Stimulated activated CD4-positive, alpha-beta T cell treated with anti-CD3 and anti-CD28 coated beads, Interleukin-1b, Interleukin-23, amount 100 ng/mL, for 48 hours (primary cell): ENCODE measurements at regions not wholly inside any gene's neighbourhood (a gene's known extent, or its start where the extent isn't known, plus 50 kb on each side); places are given as distances from the start of the nearest gene placed in this dataset.

Experiments used
- DNase-seq: peaks from one replicate; pipeline ENCODE4 v3.0.0-alpha.2; 2020

DNA sequence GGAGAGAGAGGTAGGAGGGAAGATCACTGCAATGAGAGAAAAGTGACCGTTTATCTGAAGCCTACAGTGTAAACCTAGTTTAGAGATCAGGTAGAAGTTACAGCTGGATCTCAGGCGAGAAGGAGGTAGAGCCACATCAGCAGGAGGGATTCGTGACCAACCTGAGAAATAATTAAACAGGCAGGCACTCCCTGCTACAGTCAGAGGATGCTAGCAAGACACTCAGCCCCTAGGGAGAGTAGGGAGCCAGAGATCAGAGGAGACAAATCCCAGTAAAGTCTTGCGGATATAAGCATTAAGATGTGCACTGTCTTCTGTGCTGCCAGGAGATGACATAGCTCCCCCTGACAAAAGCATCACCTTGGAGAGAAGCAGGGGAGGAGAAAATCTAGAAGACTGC, 629.1 kb upstream of the SLC39A10 start:
- no peak for DNase-seq

DNA sequence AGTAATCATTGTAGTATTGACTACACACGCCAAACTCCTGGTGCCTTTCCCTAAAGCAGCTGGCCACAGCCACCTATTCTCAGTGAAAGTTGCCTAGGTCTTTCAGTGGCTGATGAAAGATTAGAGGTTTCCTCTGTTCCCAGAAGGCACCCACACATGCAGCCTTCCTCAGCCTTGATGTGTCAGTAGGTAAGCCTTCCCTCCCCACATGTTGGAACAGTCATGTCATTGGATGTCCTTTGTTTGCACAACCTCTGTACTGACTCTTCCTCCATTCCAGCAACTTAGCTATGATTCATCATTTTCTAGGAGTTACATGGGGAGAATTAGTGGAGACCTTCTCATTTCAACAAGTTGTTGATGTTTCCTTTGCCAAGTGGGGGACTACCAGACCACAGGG, 630.8 kb upstream of the SLC39A10 start:
- DNase-seq = no peak

DNA sequence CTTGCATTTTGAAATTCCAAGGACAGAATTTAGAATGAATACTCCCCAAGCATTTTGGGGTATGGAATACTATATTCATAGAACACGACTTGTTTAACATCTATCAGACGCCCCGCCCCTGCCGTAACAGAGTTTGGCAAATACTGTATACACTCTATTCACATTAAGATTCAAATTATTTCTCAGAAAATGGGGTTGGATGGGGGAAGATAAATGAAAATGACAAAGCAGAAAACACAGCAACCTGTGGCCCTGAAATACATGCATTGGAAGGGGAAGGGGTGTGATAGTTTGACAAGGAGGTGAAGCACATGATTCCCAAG, 634.6 kb upstream of the SLC39A10 start:
- DNase-seq = no peak

DNA sequence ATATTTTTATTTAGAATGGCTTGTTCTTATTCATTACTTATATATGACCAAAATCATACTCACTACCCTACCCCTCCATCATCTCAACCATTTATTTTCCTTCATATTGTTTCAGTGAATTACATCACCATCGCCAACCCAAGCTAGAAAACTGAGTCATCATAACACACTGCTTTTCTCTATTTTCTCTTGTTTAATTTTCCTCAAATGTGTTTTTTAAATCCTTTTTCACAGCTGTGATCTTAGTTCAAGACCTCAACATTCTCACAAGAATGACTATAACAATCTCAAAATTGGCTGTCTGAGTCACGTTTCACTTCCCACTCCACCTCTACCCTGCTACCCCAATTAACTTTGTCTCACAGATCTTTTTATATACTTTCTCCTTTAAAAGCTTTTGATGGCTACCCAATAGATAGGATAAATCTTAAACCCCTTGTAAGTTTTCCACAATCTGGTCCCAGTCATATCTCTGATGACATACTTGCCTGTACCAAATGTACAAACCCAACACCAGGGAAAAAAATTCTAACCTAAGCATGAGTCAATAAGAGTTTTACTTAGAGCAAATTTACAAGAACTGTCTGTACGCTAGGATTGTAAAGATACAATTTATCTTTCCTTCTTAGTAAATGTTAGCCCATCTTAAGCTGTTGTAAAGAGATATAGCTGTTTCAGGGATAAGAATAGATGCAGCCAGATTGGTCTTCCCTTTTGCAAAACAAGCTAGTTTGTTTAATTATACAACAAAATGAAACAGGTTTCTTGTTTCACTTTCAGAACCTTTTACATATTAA, 635.1 kb upstream of the SLC39A10 start:
- no peak for DNase-seq

DNA sequence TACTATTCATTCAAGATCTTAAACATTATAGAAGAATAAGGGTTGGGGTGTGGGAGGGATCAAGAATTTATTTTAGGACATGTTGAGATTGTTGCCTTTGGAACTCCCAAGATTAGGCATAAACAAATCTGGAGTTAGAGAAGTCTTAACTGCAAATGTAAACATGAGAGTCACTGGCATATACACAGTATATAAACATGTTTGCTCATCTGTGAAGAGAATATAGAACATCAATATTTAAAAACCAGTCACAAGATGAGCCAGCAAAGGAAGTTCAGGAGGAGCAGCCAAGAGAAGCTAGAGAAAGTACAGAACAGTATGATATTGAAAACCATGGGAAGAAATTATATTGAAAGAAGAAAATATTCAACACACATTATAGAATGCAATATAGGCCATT, 638.6 kb upstream of the SLC39A10 start:
- no peak for DNase-seq

DNA sequence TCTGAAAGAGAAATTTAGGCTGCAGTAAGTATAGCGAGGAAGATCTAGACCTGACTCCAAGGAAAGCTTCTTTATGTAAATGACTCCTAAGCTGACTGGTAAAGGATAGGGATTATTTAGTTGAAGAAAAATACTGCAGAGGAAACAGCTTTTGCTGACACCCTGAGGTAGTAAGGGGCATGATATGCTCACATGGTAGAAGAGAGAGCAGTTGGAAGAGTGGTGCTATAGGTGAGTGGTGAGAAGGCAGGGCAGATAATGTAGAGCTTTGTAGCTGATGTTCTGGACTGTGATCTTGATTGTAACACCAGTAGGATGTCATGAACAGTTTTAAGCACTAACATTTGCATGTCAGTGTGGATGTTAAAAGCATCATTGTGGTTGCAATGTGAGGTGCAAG, 639.1 kb upstream of the SLC39A10 start:
- DNase-seq = no peak

DNA sequence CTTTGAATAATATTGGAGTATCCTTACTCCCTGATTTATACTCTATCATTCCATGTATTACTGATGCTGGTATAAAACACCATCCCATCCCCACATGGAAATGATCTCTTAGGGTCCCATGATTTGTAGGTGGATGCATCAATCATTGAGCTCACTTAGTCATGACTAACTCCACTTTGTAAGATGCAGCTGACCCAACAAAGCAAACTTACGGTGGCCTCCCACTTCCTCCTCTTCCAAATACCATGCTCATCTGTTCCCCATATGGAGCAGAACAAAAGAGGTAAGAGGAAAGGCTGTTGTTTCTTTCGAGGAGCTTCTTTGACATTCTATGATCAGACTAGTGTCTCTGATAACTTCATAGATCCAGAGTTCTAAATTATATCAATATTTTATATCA, 640.2 kb upstream of the SLC39A10 start:
- no peak for DNase-seq

DNA sequence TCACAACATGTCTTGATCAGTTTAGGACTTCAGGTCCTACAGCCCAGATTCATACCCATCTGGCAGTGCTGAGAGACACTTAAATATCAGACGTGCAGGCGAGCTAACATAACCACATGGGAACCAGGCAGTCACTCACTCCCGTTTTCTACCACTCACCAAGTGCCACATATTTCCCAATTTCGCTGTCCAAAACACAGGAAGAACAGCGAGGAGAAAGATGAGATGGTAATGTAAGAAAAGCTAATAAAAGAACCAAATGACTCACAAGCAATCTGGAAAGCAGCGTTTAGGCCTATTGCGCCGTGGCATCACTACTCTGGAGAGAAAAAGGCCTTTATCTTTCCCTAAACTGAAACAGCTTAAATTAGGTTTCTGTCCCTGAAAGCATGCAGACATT, 647.8 kb upstream of the SLC39A10 start:
- DNase-seq = no peak

DNA sequence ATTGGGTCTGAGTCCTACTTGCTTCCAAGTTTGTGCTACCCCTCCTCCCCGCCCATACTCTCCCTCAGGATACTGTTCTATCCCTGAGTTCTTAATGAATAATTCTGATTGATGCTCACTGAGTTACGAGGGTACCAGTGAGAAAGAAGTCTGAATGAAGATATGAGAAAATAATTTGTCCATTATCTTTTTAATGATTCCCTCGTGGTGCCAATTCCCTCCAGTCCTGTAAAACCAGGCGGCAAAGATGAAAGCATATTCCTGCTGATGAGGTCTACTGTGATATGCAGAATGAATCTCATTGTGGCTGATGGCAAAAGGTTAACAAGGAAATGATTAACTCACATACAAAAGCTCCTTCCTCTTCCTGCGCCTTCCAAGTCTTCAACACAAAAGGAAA, 650.2 kb upstream of the SLC39A10 start:
- DNase-seq = no peak

DNA sequence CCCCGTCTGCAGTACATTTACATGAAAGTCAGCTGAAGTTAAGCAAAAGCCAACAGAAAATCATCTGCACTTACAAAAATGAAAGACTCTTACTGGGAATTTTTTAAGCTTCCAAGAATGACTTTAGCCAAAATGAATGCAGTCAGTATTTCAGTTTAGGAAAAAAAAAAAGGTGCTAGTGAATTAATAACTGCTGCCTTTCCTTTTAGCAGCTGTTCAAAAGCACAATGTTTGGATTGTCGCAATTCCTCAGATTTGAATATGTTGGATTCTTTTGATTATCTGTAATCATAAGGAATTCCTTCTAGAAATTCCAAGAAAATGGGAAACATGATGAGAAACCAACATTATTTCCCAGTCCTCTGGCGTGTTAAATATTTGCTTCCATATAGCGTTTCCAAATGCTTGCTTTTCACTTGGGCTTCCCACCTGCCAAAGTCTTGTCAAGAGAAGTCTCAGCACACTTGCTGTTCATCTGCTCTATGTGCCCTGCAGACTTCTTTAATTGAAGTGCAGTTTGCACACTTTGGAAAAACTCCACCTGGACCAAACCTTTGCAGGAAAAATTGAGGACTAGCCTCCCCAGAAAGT, 653.0 kb upstream of the SLC39A10 start:
- no peak for DNase-seq

DNA sequence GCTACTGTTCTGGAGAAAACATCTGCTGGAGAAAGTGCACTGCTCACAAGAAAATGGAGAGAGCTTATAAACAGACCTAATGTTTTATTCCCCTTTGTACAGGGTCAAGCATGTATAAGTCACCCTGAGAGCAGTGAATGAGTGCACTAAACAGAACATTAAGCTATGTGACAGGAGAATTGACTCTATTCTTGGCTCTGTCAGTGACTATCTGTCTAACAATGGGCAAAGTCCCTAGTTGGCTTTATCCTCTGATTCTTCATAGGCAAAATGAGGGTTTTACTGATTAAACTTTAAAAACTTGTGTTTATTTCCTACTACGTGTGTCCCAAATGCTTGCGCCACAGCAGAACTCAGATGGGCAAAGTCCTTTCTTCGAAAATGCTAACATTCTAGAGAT, 655.1 kb upstream of the SLC39A10 start:
- no peak for DNase-seq

DNA sequence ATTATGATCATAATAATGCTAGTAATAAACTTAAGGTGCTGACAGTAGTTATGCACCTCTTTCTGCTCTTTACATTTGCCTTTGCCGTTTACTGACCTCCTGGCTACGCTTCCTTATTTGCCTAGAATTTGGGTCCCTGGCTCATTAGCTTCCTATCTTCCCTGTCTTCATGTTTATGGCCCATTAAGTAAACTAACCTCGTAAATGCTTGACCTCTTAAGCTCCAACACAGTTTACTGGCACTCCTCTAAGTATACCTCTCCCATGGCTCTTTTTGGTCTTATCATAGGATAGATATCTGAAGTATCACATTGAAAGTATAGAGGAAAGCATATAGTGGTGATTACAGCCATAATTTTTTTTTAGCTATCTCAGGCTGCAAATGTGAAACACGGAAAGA, 657.3 kb upstream of the SLC39A10 start:
- DNase-seq = no peak

DNA sequence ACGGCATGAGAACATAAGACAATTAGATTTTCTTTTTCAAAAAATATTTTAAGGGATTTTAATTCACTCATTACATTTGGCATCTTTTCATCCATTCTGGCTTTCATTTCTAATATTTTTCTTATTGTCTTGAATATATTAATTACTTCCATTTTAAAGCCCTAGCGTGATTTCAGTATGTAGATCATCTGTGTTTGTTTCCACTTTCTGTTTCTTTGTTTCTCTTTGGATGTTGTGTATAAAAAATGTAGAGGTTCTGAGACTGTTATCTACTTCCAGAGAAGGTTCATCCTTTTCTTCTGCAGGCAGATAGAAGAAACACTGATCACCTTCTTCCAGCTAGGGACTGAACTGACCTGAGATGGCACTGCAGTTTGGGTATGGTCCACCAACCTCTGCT, 664.4 kb upstream of the SLC39A10 start:
- no peak for DNase-seq

DNA sequence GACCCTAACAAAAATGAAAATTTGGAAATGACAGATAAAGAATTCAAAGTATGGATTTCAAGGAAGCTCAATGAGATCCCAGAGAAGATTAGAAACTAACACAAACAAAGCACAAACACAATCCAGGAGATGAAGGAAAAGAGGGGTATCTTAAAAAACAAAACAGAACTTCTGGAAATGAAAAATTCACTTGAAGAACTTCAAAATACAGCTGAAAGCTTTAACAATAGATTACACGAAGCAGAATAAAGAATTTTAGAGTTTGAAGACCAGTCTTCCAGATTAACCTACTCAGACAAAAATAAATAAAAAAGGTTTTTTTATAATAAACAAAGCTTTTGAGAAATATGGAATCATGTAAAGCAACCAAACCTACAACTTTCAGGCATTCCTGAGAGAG, 671.8 kb upstream of the SLC39A10 start:
- DNase-seq = no peak

DNA sequence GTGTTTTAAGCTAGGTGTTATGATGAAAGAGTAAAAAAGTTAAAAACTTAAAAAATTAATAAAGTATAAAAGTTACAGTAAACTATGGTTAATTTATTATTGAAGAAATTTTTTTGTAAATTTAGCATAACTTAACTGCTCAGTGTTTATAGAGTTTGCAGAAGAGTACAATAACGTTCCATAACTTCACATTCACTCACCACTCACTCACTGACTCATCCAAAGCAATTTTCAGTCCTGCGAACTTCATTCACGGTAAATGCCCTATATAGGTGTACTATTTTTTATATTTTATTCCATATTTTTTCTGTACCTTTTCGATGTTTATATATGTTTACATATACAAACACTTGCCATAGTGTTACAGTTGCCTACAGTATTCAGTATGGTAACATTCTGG, 694.8 kb upstream of the SLC39A10 start:
- no peak for DNase-seq

DNA sequence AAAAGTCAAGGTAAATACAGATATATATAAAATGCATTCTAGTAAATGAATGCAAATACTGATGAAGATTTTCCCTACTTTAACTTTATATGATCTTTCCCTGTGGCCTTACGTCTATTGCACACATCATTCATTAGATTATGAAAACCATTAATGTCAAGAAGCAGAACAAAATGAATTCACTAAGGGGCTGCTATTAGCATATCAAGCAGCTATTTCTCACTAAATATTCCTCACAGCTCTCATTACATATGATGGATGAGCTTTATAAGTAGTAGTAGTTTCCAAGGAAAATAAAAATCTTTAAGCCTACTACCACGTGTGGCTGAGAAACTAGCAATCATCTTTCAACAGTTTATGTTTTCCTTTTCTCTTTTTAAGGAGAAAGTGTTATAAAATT, 702.8 kb upstream of the SLC39A10 start:
- DNase-seq = no peak

DNA sequence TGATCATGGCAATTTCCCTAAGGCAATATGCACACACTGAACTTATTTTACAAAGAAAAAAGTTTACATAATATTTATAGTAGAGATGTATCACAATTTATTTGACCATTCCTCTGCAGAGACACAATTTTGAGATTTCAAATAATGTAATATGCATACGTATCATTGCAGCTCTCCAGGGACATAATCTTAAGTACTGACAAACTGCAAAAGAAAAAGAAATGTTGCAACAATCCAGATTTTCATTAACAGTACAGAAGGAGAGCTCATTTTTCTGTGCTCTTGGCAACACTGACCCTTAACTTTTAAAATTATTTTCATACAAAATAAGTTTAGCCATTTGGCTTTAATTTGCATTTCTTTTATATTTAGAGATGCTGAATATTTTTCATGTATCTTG, 710.2 kb upstream of the SLC39A10 start:
- no peak for DNase-seq

DNA sequence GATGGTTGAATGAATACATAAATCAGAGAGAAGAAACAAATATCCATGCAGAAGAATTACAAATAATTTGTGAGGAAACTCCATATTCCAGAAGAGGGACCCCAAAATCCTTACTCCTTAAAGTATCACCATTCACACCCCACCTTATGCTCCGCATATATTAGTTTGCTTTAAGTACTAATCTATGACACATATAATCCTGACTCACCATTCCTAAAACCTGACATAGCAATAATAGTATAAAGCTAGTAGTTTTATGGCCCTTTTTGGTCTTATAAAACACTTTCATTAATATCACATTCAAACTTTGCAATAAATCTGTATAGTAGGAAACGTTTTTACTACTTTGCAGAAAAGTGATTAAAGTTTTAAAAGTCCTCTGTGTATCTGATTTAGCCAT, 719.0 kb upstream of the SLC39A10 start:
- no peak for DNase-seq

DNA sequence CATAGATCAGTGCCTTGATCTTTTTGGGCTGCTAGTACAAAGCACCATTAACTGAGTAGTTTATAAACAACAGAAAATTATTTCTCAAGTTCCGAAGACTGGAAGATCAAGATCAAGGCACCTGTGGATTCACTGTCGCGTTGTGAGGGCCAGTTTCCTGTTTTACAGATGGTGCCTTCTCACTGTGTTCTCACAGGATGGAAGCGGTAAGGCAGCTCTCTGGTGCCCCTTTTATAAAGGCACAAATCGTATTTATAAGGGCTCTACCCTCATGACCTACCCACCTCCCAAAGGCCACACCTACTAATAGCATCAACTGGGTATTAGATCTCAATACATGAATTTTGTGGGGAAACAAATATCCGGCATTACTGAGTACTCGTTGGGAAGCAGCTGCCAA, 729.5 kb upstream of the SLC39A10 start:
- DNase-seq = no peak

DNA sequence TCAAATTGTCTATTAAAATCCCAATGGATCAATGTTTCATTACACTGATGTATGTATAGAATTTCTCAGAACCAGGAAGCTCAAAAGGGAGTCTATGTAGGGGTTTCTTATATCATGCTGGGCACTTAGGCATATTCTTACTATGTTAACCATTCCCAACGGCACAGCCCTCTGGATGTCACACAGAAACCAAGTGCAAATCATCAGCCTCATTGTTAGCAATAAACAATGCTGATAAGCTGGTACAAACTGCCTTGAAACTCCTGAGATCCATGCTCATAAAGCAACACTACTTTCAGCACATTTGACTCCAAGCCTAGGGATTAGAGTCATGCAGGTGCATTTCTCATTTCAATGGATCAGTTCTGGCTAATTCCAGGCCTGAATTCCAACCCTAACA, 730.2 kb upstream of the SLC39A10 start:
- DNase-seq = no peak

DNA sequence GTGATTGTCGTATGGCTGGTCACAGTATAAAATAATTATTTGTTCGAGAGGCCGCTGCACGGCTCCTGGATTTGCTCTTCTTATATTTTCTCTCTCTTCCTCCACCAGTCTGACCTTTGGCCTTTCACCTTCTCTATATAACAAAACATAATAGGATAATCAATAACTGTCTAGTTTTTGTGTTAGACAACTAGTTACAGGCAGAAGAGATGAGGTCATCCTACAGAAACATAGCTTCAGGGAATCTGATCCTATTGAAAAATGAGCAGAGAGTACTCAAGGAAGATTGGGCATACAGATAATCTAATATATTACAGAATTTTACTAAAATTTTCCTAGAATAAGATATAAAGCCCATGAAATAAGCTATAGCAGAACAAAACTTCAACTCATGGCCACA, 731.3 kb upstream of the SLC39A10 start:
- DNase-seq = no peak

DNA sequence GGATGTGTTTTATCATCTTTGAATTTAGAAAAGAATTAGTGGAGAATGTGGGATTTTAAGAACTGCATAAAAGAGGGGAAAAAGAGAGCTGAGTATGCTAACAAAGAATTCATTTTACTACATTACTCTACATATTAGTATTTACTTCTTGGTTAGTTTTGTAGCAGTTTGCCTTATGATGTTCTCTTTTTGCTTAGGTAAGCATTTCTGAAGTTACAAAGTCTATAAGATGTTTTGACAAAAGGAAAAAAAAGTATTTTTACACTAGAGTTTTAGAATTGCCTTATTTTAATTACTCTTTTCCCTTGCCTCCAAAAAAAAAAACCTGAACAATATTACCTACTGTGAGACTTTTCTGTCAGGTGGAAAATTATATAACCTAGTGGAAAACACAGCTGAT, 739.5 kb upstream of the SLC39A10 start:
- DNase-seq = no peak

DNA sequence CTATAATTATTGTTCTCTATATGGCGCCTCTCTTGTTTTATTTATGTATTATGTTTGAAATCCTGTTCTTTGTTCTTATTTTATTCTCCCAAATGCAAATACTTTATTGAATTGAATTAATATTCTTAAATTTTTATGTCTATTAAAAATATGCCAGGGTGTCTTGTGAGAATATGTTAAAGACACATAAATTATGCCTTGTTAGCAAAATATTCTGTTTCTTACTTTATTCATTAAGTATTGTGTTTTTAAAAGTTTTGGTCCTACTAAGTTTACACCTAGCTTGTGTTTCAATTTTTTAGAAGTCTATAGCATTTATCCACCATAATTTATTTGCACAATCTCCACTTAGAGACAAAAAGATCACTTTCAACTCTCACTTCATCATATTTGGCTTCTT, 741.5 kb upstream of the SLC39A10 start:
- no peak for DNase-seq

DNA sequence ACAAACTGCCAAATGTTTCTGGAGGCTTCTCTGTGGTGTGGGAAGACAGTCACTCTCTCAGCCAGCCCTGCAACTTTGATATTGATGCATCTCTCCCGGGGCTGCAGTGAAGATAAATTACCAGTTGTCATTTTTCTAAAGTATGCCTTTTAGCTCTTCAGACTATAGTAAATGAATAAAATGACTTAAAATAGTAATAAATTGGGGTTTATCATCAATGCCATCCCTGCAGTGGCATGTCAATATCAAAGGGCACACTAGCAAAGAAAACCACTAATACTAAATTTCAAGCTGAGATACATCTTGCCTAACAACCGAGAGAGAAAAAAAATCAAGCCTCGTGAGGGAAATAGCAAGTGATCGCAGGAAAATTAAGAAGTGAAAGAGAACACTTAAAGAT, 749.5 kb upstream of the SLC39A10 start:
- no peak for DNase-seq

DNA sequence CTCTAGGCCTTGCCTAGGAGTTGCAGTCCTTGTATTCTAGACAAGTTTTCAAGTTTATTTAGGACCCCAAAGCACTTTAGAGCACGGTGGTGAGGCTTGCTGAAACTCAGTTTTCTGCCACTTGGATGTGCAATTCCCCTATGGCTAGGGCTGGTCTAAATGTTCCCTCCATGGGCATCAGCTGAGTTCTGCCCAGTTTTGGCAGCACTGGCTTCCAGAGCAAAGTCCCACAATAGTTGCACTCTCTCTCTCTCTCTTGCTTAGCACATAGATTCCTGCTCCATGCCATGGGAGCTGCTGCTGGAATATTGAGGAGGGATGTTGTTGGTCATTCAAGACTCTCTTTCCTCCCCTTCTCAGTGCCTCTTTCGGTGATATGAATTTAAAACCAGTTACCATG, 760.2 kb upstream of the SLC39A10 start:
- no peak for DNase-seq
